IMR-90 (cell line): ENCODE measurements at regions not wholly inside any gene's neighbourhood (a gene's known extent, or its start where the extent isn't known, plus 50 kb on each side); places are given as distances from the start of the nearest gene placed in this dataset.

Source experiments
- ATAC-seq: fragments of 200-7000 bp; cut with Tn5 transposase; 2 replicates; pipeline ENCODE4 v1.9.1; 2020; ENCODE audit warnings: low read depth, mild to moderate bottlenecking, moderate library complexity
- BruUV-seq: library from RNA; stranded (reverse); fragments of 400-500 nt; replicated peaks from 2 replicates; lab custom pipeline; 2021; lab: Mats Ljungman, UMichigan
- CTCF ChIA-PET: fragments of 300-600 bp; formaldehyde crosslinking; extraction: SDS; loops from one replicate; lab custom pipeline; 2021; ENCODE audit warnings: antibody characterized with exemption; lab: Yijun Ruan, JAX
- POLR2A ChIA-PET: fragments of 300-600 bp; sonication (Branson Sonifier 250); formaldehyde crosslinking; loops from one replicate; lab custom pipeline; 2022; ENCODE audit warnings: antibody characterized with exemption; ENCODE audit not compliant: unreplicated experiment; lab: Charles Lee
- DNase-seq: peaks from one replicate; pipeline ENCODE4 v3.0.0; 2013
- H2AFZ ChIP-seq: replicated peaks from 2 replicates; pipeline ENCODE3; 2013; ENCODE audit warnings: low read length, mild to moderate bottlenecking; ENCODE audit not compliant: poor library complexity
- H2AK5ac ChIP-seq: 2 replicates; pipeline ENCODE4 v1.6.1; 2013; ENCODE audit warnings: low read depth, low read length, inconsistent platforms
- H2AK9ac ChIP-seq: replicated peaks from 2 replicates; pipeline ENCODE3; 2013; ENCODE audit warnings: mild to moderate bottlenecking, low read depth, low read length, moderate library complexity; ENCODE audit not compliant: poor library complexity
- H2BK120ac ChIP-seq: 2 replicates; pipeline ENCODE4 v1.6.1; 2013; ENCODE audit warnings: low read depth, low read length, inconsistent platforms
- H2BK15ac ChIP-seq: 3 replicates; pipeline ENCODE4 v1.6.1; 2013; ENCODE audit warnings: low read depth, low read length, inconsistent platforms
- H2BK20ac ChIP-seq: 2 replicates; pipeline ENCODE4 v1.6.1; 2013; ENCODE audit warnings: low read depth, mild to moderate bottlenecking, inconsistent platforms, low read length, moderate library complexity
- H2BK5ac ChIP-seq: 2 replicates; pipeline ENCODE4 v1.6.1; 2013; ENCODE audit warnings: mild to moderate bottlenecking, low read depth, low read length, inconsistent platforms; ENCODE audit not compliant: poor library complexity, severe bottlenecking
- H3K14ac ChIP-seq: replicated peaks from 2 replicates; pipeline ENCODE4 v1.6.1; 2013; ENCODE audit warnings: low read depth, low read length, inconsistent platforms
- H3K18ac ChIP-seq: 2 replicates; pipeline ENCODE4 v1.6.1; 2013; ENCODE audit warnings: low read depth, low read length, control low read depth
- H3K23ac ChIP-seq: 2 replicates; pipeline ENCODE4 v1.6.1; 2013; ENCODE audit warnings: low read depth, low read length, inconsistent platforms
- H3K27ac ChIP-seq: 2 replicates; pipeline ENCODE4 v1.5.1; 2013; ENCODE audit warnings: mild to moderate bottlenecking, control low read depth, low read length; ENCODE audit not compliant: insufficient read depth
- H3K27me3 ChIP-seq: 2 replicates; pipeline ENCODE4 v1.6.1; 2013; ENCODE audit warnings: low read length; ENCODE audit not compliant: control insufficient read depth, insufficient read depth
- H3K36me3 ChIP-seq: 2 replicates; pipeline ENCODE4 v1.6.1; 2013; ENCODE audit warnings: low read length, mixed read lengths; ENCODE audit not compliant: control insufficient read depth, insufficient read depth
- H3K4ac ChIP-seq: 2 replicates; pipeline ENCODE4 v1.6.1; 2013; ENCODE audit warnings: low read depth, low read length, inconsistent platforms
- H3K4me1 ChIP-seq: 2 replicates; pipeline ENCODE4 v1.6.1; 2013; ENCODE audit warnings: low read length, mixed read lengths; ENCODE audit not compliant: control insufficient read depth, insufficient read depth
- H3K4me2 ChIP-seq: 2 replicates; pipeline ENCODE4 v1.6.1; 2013; ENCODE audit warnings: low read depth, mild to moderate bottlenecking, control low read depth, low read length, moderate library complexity
- H3K4me3 ChIP-seq: 2 replicates; pipeline ENCODE4 v1.5.1; 2013; ENCODE audit warnings: low read depth, mild to moderate bottlenecking, control low read depth, low read length, moderate library complexity; ENCODE audit not compliant: insufficient read depth
- H3K56ac ChIP-seq: 2 replicates; pipeline ENCODE4 v1.6.1; 2013; ENCODE audit warnings: low read length, inconsistent platforms; ENCODE audit not compliant: insufficient read depth; ENCODE audit errors: extremely low read depth
- H3K79me1 ChIP-seq, 2 experiments: 2 replicates each; pipeline ENCODE4 v1.6.1; 2013; ENCODE audit warnings: low read length in 2 of 2, inconsistent platforms in 1 of 2, low read depth in 1 of 2
- H3K9ac ChIP-seq: 2 replicates; pipeline ENCODE4 v1.6.1; 2013; ENCODE audit warnings: low read depth, low read length, control low read depth
- H3K9me1 ChIP-seq: 2 replicates; pipeline ENCODE4 v1.6.1; 2013; ENCODE audit warnings: low read length, inconsistent platforms; ENCODE audit not compliant: insufficient read depth
- H3K9me3 ChIP-seq: 2 replicates; pipeline ENCODE4 v1.6.1; 2013; ENCODE audit warnings: low read length; ENCODE audit not compliant: control insufficient read depth, insufficient read depth
- H4K20me1 ChIP-seq: 2 replicates; pipeline ENCODE4 v1.6.1; 2013; ENCODE audit warnings: low read length, inconsistent platforms; ENCODE audit not compliant: insufficient read depth
- H4K5ac ChIP-seq: 2 replicates; pipeline ENCODE4 v1.6.1; 2013; ENCODE audit warnings: mild to moderate bottlenecking, low read depth, low read length, control low read depth
- H4K8ac ChIP-seq, 2 experiments: 2 replicates each; pipeline ENCODE4 v1.6.1; 2013; ENCODE audit warnings: low read depth in 2 of 2, low read length in 2 of 2, control low read depth in 1 of 2, inconsistent platforms in 1 of 2
- H4K91ac ChIP-seq: 2 replicates; pipeline ENCODE4 v1.6.1; 2013; ENCODE audit warnings: low read depth, low read length, inconsistent platforms; ENCODE audit not compliant: insufficient read depth
- CEBPB ChIP-seq: IDR thresholded peaks from 2 replicates; pipeline ENCODE4 v1.6.1; 2012; ENCODE audit warnings: low read depth, low read length, improper control_type of control experiment
- CTCF ChIP-seq: conservative IDR thresholded peaks from 2 replicates; pipeline ENCODE4 v1.5.1; 2012; ENCODE audit warnings: mild to moderate bottlenecking, low read depth, low read length, improper control_type of control experiment
- MAZ ChIP-seq: IDR thresholded peaks from 2 replicates; pipeline ENCODE4 v1.6.1; 2012; ENCODE audit warnings: low read depth, mild to moderate bottlenecking, low read length, improper control_type of control experiment, moderate library complexity, borderline replicate concordance
- RAD21 ChIP-seq: IDR thresholded peaks from 2 replicates; pipeline ENCODE4 v1.6.1; 2012; ENCODE audit warnings: low read length, improper control_type of control experiment
- RFX5 ChIP-seq: IDR thresholded peaks from 2 replicates; pipeline ENCODE4 v1.8.0; 2012; ENCODE audit warnings: low read depth, mild to moderate bottlenecking, low read length, moderate library complexity
- SMC3 ChIP-seq: fragments of 150-350 bp; IDR thresholded peaks from 2 replicates; pipeline ENCODE4 v1.6.1; 2016; ENCODE audit warnings: low read depth, mild to moderate bottlenecking, antibody characterized with exemption, low read length, moderate library complexity
- WGBS, 2 experiments: methylation state at CpG; one replicate each; pipeline versions ENCODE4 v1.1.5 to v1.1.7; 2013; ENCODE audit warnings: missing lambda C conversion rate in 2 of 2; ENCODE audit not compliant: insufficient read length in 1 of 2; ENCODE audit errors: extremely low coverage in 2 of 2; 5-methylcytosine and 5-hydroxymethylcytosine counted together
- dilution Hi-C: fragments of 300-500 bp; cut with HindIII; formaldehyde crosslinking; loops from one replicate; pipeline ENCODE4 v1.14.3; 2018; ENCODE audit warnings: low sequenced_read_pairs; ENCODE audit not compliant: unreplicated experiment
- in situ Hi-C: fragments of 300-500 bp; cut with MboI; formaldehyde crosslinking; loops from 3 replicates; pipeline ENCODE4 v1.14.3; 2019; ENCODE audit warnings: low sequenced_read_pairs, inconsistent platforms, mixed read lengths
- intact Hi-C: fragments of 100-400 bp; cut with micrococcal nuclease; formaldehyde crosslinking; loops from 2 replicates; pipeline ENCODE4 v1.10.0; 2022
- TF ChIP-seq, protein P1 (sequence below): fragments of 150-350 bp; IDR thresholded peaks from 2 replicates; pipeline ENCODE4 v1.6.1; 2016; ENCODE audit warnings: low read depth, mild to moderate bottlenecking, low read length, moderate library complexity, borderline replicate concordance

- TF ChIP-seq, protein P1, sequence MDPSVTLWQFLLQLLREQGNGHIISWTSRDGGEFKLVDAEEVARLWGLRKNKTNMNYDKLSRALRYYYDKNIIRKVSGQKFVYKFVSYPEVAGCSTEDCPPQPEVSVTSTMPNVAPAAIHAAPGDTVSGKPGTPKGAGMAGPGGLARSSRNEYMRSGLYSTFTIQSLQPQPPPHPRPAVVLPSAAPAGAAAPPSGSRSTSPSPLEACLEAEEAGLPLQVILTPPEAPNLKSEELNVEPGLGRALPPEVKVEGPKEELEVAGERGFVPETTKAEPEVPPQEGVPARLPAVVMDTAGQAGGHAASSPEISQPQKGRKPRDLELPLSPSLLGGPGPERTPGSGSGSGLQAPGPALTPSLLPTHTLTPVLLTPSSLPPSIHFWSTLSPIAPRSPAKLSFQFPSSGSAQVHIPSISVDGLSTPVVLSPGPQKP = no peak
- TF ChIP-seq CTCF = no peak
- TF ChIP-seq MAZ = no peak
- no peak for TF ChIP-seq RAD21
- TF ChIP-seq CEBPB = no peak
- no peak for TF ChIP-seq SMC3
- no peak for TF ChIP-seq RFX5
- no peak overlapping the region for H2AK5ac ChIP-seq
- ChIA-PET CTCF (interaction anchor here (1.5 kb wide), 1 partner anchor 10 kb away, joined by 3 read pairs; no protein-coding TSS in a partner anchor), POLR2A (interaction anchor here (0.6 kb wide), 1 partner anchor 315 kb away, joined by 3 read pairs; no protein-coding TSS in a partner anchor)
- no peak overlapping the region for H4K5ac ChIP-seq
- H3K79me1 ChIP-seq = no peaks in the 10 kb centered on the region
- H3K27ac ChIP-seq = no peak overlapping the region
- H3K9ac ChIP-seq = no peak overlapping the region
- H4K91ac ChIP-seq = no peak overlapping the region
- WGBS, 2 experiments = no CpG with 5 or more reads among the region's 1 CpG
- in situ Hi-C loops = no loop called here
- H3K4ac ChIP-seq = no peak overlapping the region
- H3K4me3 ChIP-seq = no peak overlapping the region
- no peak overlapping the region for H2BK20ac ChIP-seq
- H3K9me1 ChIP-seq = no peaks in the 10 kb centered on the region
- no peak overlapping the region for H2AK9ac ChIP-seq
- H3K27me3 ChIP-seq = no peaks in the 10 kb centered on the region; the same call in 1 of the 2 replicates
- H3K4me1 ChIP-seq = no peaks in the 10 kb centered on the region
- no peak for ATAC-seq
- dilution Hi-C loops = no loop called here
- DNase-seq = no peak
- intact Hi-C loops = no loop called here
- H2AFZ ChIP-seq = no peak overlapping the region
- H4K8ac ChIP-seq = no peak overlapping the region
- no peak overlapping the region for H2BK5ac ChIP-seq
- no TSS peak for BruUV-seq
- H4K20me1 ChIP-seq = no peaks in the 10 kb centered on the region
- no peak overlapping the region for H3K14ac ChIP-seq
- no peak overlapping the region for H3K23ac ChIP-seq
- H3K56ac ChIP-seq = no peak overlapping the region
- no peak overlapping the region for H3K4me2 ChIP-seq
- no peaks in the 10 kb centered on the region for H3K36me3 ChIP-seq
- H2BK120ac ChIP-seq = no peak overlapping the region
- H3K18ac ChIP-seq = no peak overlapping the region
- no peak overlapping the region for H2BK15ac ChIP-seq
- H3K9me3 ChIP-seq = no peaks in the 10 kb centered on the region
These were observed 152.9 kb downstream of the RTL3 start for GRCh38 chrX:78506248-78506647.
